ENCODE measurements at regions not wholly inside any gene's neighbourhood (a gene's known extent, or its start where the extent isn't known, plus 50 kb on each side); places are given as distances from the start of the nearest gene placed in this dataset.

- no peak for TF ChIP-seq AFF1 (IDR thresholded peaks at IDR 0.05; ENCODE audit: low read depth in 1 of 2, partially characterized antibody in 2 of 2)
- no peak for TF ChIP-seq NEUROD1 (IDR thresholded peaks at IDR 0.05; ENCODE audit: borderline replicate concordance, low read depth, low read length, partially characterized antibody)
- no peak for TF ChIP-seq CTBP1 (IDR thresholded peaks at IDR 0.05; ENCODE audit: borderline replicate concordance)
- no peak for TF ChIP-seq PML (IDR thresholded peaks at IDR 0.05; ENCODE audit: low read length)
- TF ChIP-seq TAF9B (IDR thresholded peaks at IDR 0.05; ENCODE audit: partially characterized antibody) = no peak
- no peak for TF ChIP-seq NCOA6 (IDR thresholded peaks at IDR 0.05)
- TF ChIP-seq NR1H2 (CRISPR knock-in tag; IDR thresholded peaks at IDR 0.05) = no peak
Observed at GRCh38 chr14:101627915-101628262, 66.6 kb downstream of the DIO3 start (continued).

GRCh38 chr14:101628471-101628966, 67.2 kb downstream of the DIO3 start:
- peak; percentile 92 for ATAC-seq
- peak; percentile 81 to 84 (median 82) for DNase-seq (ENCODE audit: extremely low read depth in 1 of 4, low spot score in 3 of 4)
- H3K36me3 ChIP-seq (ENCODE audit: control insufficient read depth, insufficient read depth, low read length) = no peaks in the 10 kb centered on the region
- in situ Hi-C loops (cut with MboI) (loop anchor here (25.0 kb wide), 1 partner anchor 716 kb away; the partner anchor contains the start of gene RTL1), intact Hi-C loops (cut with micrococcal nuclease) (loop anchor here (5.0 kb wide), 2 partner anchors 266 to 726 kb away; partner anchors contain the start of gene RTL1)
- H3K9ac ChIP-seq (ENCODE audit: insufficient read depth in 1 of 2, low read depth in 2 of 2, low read length in 2 of 2) = peak overlapping the region; percentile 43 to 85
- CTCF ChIA-PET (ENCODE audit: low intra/inter-chr PET ratio) = interaction anchor here (0.5 to 0.7 kb wide), 2 partner anchors 524 to 1933 kb away, joined by 3 read pairs; no protein-coding TSS in a partner anchor
- peaks cover 2% of the 10 kb centered on the region for H3K9me1 ChIP-seq (ENCODE audit: control insufficient read depth, insufficient read depth, low read length)
- POLR2A ChIA-PET = no interaction called here
- no peak overlapping the region for H3K4me3 ChIP-seq
- peak overlapping the region; percentile 50; the same call in 2 of the 3 replicates for H3K27ac ChIP-seq (ENCODE audit: extremely low read depth, low read depth, low read length)
- peak overlapping the region; percentile 98 for H2AFZ ChIP-seq (ENCODE audit: low read depth, low read length)
- H4K20me1 ChIP-seq (replicated peaks; ENCODE audit: control insufficient read depth, insufficient read depth, low read length) = no peaks in the 10 kb centered on the region
- 11% methylated on average over 31 of the region's 44 CpGs for WGBS (ENCODE audit: insufficient coverage, low coverage, missing lambda C conversion rate)
- BruUV-seq (replicated peaks) = no TSS peak
- no peaks in the 10 kb centered on the region for H3K9me3 ChIP-seq (replicated peaks; ENCODE audit: control insufficient read depth, insufficient read depth, low read depth, low read length)
- no peaks in the 10 kb centered on the region for H3K27me3 ChIP-seq (ENCODE audit: control insufficient read depth in 2 of 2, insufficient read depth in 2 of 2, low read length in 2 of 2)
- FAIRE-seq = peak; percentile 73
- H3K4me2 ChIP-seq (ENCODE audit: insufficient read depth, low read length) = peak overlapping the region; percentile 33; the same call in 1 of the 2 replicates
- H3K79me2 ChIP-seq (ENCODE audit: control insufficient read depth, insufficient read depth, low read length) = no peaks in the 10 kb centered on the region
- peaks cover 6 to 34% of the 10 kb centered on the region in 2 experiments; a peak in 4 of 5 replicates for H3K4me1 ChIP-seq (replicated peaks in 1 of 2; ENCODE audit: control insufficient read depth in 2 of 2, insufficient read depth in 2 of 2, low read length in 2 of 2)
- TF ChIP-seq CREB5 (CRISPR knock-in tag; IDR thresholded peaks at IDR 0.05) (no peak), ZNF3 (CRISPR knock-in tag; IDR thresholded peaks at IDR 0.05) (no peak), DEAF1 (CRISPR knock-in tag; IDR thresholded peaks at IDR 0.05) (peak; percentile 76), HMGN3 (IDR thresholded peaks at IDR 0.05; ENCODE audit: borderline replicate concordance, extremely low read depth, insufficient read length, low read depth, low read length) (peak; percentile 48), NUFIP1 (IDR thresholded peaks at IDR 0.05; ENCODE audit: partially characterized antibody) (no peak), ARID2 (IDR thresholded peaks at IDR 0.05) (0 out of 2 replicates have a peak, but pooled peaks have one; percentile 36), C11orf30 (IDR thresholded peaks at IDR 0.05; ENCODE audit: low read depth) (no peak), RBFOX2 (IDR thresholded peaks at IDR 0.05; ENCODE audit: low read depth, low read length) (peak; percentile 58)

Measured in K562 (cell line).